C4-2B (cell line): ENCODE measurements at regions not wholly inside any gene's neighbourhood (a gene's known extent, or its start where the extent isn't known, plus 50 kb on each side); places are given as distances from the start of the nearest gene placed in this dataset.

Source experiments
- H3K27ac ChIP-seq: fragments of 450-650 bp; 2 replicates; pipeline ENCODE4 v1.5.1; 2017
- ZFX ChIP-seq: fragments of 450-650 bp; IDR thresholded peaks from 2 replicates; pipeline ENCODE4 v1.6.1; 2017
- TF ChIP-seq, protein P1 (sequence below): fragments of 450-650 bp; conservative IDR thresholded peaks from 2 replicates; pipeline ENCODE4 v1.5.1; 2017; ENCODE audit warnings: mild to moderate bottlenecking

DNA sequence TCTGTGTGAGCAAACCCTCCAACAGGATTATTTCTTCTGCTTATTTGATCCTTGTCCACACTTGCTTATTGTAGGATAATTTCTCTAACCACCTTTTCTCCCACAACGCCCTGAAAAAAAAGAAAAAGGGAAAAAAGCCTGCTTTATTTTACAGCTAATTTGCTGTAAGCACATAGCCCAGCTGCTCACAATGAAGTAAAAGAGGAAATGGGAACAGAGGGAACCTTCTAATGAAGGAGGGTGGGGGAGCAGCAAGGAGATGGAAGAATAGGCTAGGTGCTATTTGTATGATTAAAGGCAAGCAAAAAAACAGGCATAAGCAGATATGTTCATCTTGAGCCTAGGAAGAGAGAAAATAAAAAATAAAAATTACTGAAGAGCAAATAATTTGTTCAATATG, 331.6 kb downstream of the TXNL1 start:
- no peak overlapping the region for H3K27ac ChIP-seq
- TF ChIP-seq, protein P1, sequence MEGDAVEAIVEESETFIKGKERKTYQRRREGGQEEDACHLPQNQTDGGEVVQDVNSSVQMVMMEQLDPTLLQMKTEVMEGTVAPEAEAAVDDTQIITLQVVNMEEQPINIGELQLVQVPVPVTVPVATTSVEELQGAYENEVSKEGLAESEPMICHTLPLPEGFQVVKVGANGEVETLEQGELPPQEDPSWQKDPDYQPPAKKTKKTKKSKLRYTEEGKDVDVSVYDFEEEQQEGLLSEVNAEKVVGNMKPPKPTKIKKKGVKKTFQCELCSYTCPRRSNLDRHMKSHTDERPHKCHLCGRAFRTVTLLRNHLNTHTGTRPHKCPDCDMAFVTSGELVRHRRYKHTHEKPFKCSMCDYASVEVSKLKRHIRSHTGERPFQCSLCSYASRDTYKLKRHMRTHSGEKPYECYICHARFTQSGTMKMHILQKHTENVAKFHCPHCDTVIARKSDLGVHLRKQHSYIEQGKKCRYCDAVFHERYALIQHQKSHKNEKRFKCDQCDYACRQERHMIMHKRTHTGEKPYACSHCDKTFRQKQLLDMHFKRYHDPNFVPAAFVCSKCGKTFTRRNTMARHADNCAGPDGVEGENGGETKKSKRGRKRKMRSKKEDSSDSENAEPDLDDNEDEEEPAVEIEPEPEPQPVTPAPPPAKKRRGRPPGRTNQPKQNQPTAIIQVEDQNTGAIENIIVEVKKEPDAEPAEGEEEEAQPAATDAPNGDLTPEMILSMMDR = no peak
- TF ChIP-seq ZFX = no peak

DNA sequence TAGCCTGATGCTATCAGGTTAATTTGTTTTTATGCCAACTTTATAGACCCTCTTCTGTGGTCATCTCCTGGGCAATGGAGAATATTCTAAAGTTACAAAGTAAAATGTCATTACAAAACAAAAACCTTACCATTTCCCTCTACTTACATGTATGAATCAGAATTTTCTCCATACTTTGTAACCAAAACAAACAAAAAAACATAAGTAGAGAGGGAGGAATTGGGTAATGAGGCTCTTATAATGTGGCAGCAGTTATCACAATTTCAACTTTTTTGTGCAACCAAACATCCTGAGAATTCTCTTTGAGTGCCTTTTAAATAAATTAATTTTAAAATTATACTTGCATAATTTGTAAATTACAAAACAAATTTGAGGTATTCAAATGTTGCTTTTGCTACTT, 332.8 kb downstream of the TXNL1 start:
- no peak overlapping the region for H3K27ac ChIP-seq
- TF ChIP-seq ZFX = no peak
- TF ChIP-seq, protein P1 = no peak

DNA sequence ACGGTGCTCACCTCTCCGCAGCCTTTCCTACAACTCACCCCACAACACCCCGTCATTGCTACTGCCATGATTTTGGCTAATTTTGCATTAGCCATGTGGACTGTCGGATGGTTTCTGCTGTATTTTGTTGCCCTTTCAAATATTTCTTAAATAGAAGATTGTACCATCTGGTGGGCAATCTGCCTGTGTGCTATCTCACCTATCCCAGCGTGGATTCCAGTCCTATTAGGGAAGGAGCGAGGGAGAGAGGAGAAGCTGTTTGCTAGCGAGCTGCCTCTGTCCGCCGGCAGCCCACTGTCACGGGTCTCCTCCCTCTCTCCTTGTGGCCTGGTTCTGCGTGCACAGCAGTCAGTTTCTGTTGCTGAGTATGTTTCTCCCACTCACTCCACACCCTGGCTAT, 336.2 kb downstream of the TXNL1 start:
- TF ChIP-seq, protein P1 = no peak
- no peak for TF ChIP-seq ZFX

DNA sequence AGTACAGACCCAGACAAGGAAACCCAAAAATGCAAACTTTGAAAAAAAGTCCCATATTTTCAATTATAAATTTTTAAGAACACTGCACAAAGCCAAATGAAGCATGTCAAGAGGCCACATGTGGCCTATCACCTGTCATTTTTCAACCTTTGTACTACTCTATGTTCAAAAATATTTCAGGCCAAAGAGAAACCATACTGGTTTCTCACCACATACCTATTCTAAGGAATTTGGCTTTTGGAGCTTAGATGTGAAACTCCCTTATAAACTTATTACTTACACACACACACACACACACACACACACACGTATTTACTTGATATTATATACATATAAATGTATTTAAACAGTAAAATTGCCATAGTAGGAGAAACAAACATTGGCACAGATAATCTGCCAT, 338.7 kb downstream of the TXNL1 start:
- H3K27ac ChIP-seq = no peak overlapping the region
- TF ChIP-seq, protein P1 = no peak
- TF ChIP-seq ZFX = no peak

More for the DNA sequence above, 336.2 kb downstream of the TXNL1 start:
- H3K27ac ChIP-seq = no peak overlapping the region

DNA sequence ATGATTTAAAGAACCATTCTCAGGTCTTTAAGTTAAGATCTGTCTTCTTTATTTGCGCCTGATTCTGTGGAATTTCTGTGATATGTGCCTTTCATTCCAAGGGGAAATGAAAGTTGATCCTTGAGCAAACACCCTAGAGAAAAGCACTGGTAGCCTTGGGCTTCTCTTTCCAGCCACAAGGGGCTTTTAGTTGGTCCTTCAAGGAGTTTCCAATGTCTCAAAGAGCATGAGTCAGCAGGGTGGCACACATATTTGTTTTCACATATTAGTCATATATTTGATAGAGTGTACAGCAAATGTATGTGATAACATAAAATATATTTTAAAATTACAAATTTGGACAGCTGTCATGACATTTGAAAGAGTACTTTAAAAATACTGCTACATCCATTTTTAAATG, 339.5 kb downstream of the TXNL1 start:
- H3K27ac ChIP-seq = no peak overlapping the region
- no peak for TF ChIP-seq ZFX
- TF ChIP-seq, protein P1 = peak; percentile 19; the same call in 1 of the 2 replicates

DNA sequence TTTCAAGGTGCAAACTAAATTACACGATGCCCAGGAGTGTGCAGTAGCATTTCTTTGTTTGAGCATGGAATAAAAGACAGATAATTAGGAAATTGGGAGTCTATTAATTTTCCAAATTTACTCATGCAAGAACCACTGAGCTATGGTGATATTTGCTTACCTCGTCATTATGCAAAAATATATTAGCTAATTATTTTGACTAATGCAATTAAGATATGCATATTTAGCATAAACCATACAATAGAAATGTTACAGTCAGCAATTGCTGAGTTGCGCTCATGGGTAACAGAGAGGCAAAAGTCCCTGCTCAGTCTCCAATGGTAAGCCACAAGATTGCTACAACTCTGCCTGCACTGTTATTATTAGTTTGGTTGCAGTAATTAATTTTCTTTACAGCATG, 342.0 kb downstream of the TXNL1 start:
- TF ChIP-seq, protein P1 = no peak
- no peak for TF ChIP-seq ZFX
- H3K27ac ChIP-seq = no peak overlapping the region

DNA sequence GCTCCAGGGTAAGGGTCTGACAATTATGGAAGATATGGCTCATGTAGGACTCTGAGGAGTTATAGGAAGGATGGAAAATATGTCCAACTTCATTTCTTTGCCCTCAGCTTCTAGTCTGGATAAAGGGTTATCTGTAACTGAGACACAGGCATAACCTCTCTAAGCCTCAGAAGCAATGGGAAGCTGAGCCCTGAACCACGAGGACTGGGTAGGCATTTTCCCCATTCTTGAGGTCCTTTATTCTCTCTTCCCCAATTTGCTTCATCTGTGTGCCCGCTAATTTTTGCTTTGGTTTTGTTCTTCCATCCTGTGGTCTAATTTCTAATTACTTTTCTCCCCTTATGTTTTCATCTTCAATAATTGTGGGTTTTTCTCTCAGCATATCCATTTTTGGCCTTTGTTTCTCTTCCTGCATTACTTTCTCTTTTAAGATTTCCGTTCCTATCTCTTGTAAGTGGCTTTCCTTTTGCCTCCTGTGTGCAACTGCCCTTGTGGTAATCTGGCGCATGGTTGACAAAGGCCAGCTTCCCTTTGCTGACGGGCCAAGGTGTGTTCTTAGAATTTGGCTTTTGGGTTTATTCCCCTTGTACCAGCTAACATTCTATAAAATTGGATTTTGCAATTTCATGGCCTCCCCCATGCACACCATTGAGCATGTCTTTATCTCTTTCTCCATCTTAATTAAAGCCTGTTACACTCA, 343.8 kb downstream of the TXNL1 start:
- TF ChIP-seq, protein P1 = no peak
- TF ChIP-seq ZFX = no peak
- H3K27ac ChIP-seq = no peak overlapping the region
